ENCODE measurements at regions not wholly inside any gene's neighbourhood (a gene's known extent, or its start where the extent isn't known, plus 50 kb on each side); places are given as distances from the start of the nearest gene placed in this dataset.
"Not testable (repeated sequence)": the region's sequence is repeated elsewhere in the genome, so short reads cannot be mapped to it uniquely, and the experiment has no call there.

- DNase-seq: no peak
Observed at GRCh38 chr4:53959343-53960120, 104.9 kb downstream of the CHIC2 start.

GRCh38 chr4:53956454-53956853, 108.0 kb downstream of the CHIC2 start:
- no peak for DNase-seq

- DNase-seq: no peak
Observed at GRCh38 chr4:53956053-53956452, 108.4 kb downstream of the CHIC2 start.

GRCh38 chr4:53951414-53951813, 113.0 kb downstream of the CHIC2 start:
- no peak for DNase-seq

GRCh38 chr4:53943345-53944085, 120.9 kb downstream of the CHIC2 start:
- no peak for DNase-seq

- no peak for DNase-seq
Observed at GRCh38 chr4:53942712-53943111, 121.7 kb downstream of the CHIC2 start.

GRCh38 chr4:53941331-53941730, 123.1 kb downstream of the CHIC2 start:
- no peak for DNase-seq

- DNase-seq: not testable (repeated sequence)
Observed at GRCh38 chr4:53939892-53940291, 124.5 kb downstream of the CHIC2 start.

- DNase-seq: no peak
Observed at GRCh38 chr4:53937918-53938317, 126.5 kb downstream of the CHIC2 start.

GRCh38 chr4:53937327-53937726, 127.1 kb downstream of the CHIC2 start:
- no peak for DNase-seq

GRCh38 chr4:53935780-53936179, 128.6 kb downstream of the CHIC2 start:
- DNase-seq: no peak

- no peak for DNase-seq
Observed at GRCh38 chr4:53932796-53933610, 131.4 kb downstream of the CHIC2 start.

GRCh38 chr4:53931461-53931961, 132.9 kb downstream of the CHIC2 start:
- no peak for DNase-seq

- peak; percentile 39 for DNase-seq
Observed at GRCh38 chr4:53929955-53930798, 134.2 kb downstream of the CHIC2 start.

- no peak for DNase-seq
Observed at GRCh38 chr4:53929311-53929710, 135.1 kb downstream of the CHIC2 start.

- no peak for DNase-seq
Observed at GRCh38 chr4:53928825-53929224, 135.6 kb downstream of the CHIC2 start.

GRCh38 chr4:53925050-53925605, 139.3 kb downstream of the CHIC2 start:
- no peak for DNase-seq

- no peak for DNase-seq
Observed at GRCh38 chr4:53924333-53925049, 139.9 kb downstream of the CHIC2 start.

- DNase-seq: no peak
Observed at GRCh38 chr4:53923921-53924320, 140.5 kb downstream of the CHIC2 start.

GRCh38 chr4:53921856-53922255, 142.5 kb downstream of the CHIC2 start:
- DNase-seq: no peak

- DNase-seq: no peak
Observed at GRCh38 chr4:53920883-53921282, 143.5 kb downstream of the CHIC2 start.
